HT-29 (cell line): ENCODE measurements at regions not wholly inside any gene's neighbourhood (a gene's known extent, or its start where the extent isn't known, plus 50 kb on each side); places are given as distances from the start of the nearest gene placed in this dataset.

Source experiments
- DNase-seq: peaks from one replicate; pipeline ENCODE4 v3.0.0-alpha.2; 2015; ENCODE audit warnings: low spot score

DNA sequence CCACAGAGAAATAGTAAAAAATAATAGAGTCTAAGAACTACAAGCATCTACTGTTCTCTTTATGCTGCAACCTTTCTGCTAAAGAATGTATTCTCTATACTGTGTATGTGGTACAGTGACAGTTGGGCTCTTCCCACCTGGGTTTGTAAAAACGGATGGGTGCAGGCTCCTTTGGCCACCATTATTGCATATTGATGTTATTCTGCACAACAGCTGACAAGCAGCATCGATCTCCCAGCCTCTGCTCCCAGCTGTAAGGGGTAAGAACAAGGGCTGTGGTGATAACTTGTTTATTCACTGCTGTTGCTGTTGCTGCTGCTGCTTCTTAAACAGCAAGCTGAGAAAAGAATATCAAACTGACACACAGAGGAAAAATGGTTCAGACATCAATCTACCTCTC is 56.1 kb downstream of the KCNRG start:
- DNase-seq, result no peak

DNA sequence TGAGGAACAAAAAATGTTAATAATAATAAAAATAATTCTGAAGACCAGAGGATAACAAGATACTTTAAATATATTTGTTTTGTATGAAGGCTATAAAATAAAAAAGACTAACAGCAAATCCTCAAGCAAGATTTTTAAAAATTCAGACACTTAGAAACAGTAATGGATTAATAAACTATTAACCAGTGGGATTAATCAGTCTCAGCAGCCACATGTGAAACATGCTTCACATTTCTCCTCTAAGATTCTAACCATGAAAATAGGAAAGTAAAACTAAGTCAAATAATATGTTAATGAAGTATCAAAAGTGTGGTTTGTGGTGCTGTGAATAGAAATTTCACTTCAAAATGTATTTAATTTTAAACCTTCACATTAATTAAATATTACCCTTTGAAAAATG is 57.4 kb downstream of the KCNRG start:
- DNase-seq, result no peak

DNA sequence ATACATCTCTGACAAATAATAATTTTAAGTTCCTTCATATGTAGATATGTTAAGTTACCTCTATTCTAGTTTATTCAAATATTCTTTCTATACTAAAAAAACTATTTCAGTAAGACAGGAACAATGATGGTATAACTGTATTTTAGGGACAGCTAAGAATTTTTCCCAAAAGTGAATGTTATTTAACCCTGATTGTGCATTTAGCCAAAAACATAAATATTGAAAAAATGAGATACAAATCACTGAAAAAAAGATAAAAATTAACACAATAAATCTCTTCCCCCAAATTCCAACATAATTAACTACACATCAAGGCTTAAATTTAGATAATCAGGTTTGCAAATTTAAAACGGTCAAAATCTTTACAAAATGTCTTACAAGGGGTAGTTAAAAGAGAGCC is 58.1 kb downstream of the KCNRG start:
- DNase-seq, result no peak

DNA sequence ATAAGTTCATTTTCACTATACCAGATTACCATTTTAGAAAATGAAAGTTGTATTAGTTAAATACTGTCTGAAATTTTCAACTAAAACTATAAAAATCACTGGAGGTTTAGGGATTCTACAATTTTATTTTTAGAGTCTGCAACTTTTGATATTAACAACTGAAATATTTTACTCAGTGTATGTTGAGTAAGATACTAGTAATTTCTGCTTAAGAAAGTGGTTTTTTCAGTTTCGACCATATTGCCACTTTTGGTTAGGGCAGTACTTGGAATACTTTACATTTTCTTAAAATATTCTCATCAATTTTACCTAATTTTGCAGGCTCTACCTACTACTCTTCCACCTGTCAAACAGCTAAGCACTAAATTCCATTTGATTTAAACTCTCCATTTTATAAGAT is 59.6 kb downstream of the KCNRG start:
- DNase-seq, result no peak

DNA sequence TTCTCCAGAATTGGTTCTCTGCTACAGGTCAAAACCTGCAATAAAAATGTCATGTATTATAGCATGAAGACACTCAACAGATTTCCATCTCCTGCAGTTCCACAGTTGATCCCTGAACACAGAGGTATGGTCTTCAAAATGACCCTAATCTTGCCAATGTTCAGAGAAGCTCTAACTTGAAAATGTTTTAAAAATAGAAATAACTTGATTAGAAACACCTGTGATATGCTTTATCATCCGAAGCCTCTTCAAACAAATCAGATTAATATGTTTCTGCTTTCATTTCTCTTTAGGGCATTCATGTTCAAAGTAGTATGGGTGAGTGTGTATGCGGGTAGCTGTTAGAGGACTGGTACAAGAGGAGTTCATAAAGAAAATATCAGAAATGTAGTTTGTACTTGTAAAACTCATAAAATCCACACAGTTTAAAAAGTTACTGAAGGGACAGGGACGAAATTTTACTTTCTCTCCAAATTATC is 60.4 kb downstream of the KCNRG start:
- peak; percentile 35 for DNase-seq

DNA sequence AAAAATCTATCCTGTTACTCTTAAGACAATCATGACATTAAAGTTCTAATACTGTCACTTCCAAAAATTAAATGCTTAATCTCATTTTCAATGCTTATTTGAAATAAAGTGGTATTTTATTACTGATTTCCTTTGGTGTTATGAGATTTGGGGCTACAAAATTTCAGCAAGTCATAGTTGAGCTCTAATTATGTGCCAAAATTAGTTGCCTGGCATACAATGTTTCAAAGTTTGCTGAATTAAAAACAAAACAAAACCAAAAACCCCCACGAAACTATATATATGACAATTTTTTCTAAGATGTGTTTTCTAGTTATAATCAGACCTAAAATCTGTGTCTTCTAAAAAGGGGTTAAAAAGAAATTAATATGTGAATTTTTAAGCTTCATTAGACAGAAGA is 62.2 kb downstream of the KCNRG start:
- DNase-seq, result no peak

DNA sequence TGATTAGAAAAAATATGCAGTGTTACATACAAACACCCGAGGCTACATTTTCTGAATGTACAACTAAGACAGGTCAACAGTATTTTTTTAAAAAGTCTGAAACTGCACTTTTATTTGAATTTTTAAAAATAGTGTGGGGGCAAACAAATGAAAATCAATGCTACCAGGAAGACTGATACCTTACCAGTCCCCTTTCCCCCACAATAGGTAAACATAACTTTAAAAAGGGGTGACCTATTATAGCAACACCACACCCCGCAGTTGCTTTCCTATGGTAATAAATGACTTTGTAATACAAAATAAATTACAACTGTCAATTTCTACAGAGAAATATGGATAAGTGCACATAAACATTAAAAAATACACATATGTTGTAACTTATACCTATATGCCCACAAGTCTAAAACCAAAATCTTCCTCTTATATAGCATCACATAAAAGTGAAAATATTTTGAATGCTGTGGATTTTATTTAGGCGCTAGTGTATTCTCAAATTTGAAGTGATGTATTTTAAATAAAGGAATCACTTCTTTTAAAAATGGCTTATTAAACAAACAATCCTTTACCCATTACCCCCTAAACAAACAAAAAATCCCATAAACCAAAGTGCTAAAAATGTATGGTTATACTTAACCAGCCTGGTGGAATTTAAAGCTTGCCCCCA is 63.1 kb downstream of the KCNRG start:
- no peak for DNase-seq

DNA sequence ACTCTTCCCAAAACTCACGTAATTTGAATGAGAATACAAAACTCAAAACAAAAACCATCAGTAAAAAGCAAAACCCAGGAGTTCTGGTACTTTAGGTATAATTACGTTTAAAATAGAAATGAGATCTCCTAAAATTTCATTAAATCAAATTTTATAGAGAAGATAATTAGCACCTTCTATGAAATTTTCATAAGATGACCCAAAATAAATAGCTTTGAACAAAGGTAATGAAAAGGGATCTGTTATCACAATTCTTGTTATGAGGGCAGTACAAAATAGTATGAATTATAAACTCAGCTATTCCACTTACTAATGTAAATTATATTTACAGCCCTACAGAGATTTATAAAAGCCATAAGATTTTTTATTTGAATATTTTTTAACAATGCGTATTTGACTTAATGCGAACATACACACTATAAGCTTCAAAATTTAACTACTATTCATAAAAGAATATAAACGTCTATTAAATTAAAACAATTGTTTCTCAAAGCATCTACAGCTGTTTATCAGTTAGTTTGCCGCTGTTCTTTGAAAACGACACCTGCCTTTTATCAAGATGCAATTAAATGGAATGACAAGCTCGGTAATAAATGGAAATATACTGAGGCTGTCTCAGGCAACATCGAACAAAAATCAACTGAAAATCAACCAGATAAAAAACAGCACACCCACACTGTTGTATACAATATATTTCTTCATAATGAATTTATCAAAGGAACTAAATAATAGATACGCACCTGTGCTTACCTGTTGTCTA is 63.8 kb downstream of the KCNRG start:
- DNase-seq, result peak; percentile 50

DNA sequence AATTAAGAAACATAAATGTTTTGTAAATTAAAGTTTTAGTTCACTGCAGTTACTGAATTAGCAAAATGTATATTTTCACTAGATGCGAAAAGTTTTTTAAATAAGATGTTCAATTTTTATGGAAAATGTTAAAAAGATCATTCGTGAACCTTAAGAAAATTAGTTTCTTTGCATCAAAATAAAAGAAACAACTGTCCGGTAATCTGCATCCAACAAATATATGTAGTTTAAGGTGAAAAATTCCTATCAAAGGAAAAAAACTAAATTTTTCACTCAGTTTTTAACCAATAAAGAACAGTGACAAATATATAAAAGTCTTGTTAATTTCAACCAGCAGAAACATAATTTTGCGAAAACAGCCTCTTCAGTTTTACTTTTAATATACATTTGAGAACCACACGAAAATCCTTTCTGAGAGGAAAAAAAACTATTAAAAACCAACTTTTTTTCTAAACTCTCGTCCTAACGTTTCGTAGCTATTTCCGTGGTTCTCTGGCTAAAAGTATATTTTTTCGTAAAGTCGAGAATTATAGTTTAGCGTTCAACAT is 64.5 kb downstream of the KCNRG start:
- no peak for DNase-seq

DNA sequence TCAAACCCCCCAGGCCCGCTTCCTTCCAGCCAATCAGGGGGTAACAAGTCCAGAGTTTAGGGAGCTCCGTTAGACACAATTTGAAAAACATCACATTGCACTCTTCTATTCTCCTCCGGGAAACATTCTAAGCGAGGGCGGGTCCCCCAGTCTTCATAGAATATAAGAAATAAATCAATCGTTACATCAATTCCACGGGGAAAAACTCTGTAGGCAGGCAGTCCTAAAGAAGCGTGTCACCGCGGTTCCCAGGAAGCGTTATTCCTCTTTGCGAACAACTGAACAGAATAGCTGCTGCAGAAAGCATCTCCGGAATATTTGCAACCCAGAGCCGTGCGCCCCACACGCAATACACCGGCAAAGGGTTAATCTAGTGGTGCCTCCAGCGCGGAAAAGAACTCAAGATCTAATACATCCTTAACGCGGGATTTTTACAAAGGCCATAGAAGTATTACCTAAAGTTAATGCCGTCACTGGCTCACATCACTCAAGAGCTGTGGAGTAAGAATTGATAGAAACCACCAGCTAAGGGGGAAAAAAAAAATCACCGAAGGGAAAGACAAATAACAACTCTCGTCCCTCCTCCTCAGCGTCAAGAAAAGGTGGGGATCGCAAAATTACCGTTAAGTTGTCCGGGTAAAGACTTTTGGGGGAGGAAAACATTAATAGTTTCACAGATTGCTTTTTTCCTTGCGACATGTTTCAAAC is 65.1 kb downstream of the KCNRG start:
- DNase-seq, result no peak

DNA sequence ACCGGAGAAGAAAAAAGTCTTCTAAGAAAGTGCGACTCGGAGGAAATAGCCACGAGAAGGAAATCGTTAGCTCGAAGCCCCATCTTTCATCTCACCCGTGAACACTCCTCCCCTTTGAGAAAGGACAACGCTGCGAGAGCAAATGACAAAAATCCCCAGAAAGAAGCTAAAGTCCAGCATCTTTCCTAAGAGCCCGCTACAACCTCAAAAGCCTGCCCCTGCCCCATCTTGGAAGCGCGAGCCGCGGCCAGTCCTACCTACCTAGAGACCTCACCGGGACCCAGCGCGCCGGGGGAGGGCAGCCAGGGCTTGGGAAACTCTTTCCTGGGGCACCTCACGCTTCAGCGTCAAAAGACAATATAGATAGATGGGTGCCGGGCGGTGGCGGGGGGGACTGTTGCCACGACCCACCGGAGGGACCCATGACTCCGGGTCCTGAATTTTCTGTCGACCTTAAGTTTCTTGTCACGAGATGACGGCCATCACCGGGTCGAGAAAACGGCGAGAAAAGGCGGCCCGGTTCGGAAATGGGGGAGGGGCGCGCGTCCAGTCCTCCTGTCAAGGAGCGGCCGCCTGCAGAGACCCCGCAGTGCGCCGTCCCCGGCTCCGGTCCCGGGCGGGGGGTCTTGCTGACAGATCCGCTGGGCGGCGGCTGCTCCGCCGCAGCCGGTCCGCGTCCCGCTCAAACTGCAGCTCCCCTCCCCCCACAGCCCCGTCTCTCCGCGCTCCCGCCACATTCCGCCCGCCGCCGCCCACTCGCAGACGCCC is 65.9 kb downstream of the KCNRG start:
- DNase-seq, result peak; percentile 66

DNA sequence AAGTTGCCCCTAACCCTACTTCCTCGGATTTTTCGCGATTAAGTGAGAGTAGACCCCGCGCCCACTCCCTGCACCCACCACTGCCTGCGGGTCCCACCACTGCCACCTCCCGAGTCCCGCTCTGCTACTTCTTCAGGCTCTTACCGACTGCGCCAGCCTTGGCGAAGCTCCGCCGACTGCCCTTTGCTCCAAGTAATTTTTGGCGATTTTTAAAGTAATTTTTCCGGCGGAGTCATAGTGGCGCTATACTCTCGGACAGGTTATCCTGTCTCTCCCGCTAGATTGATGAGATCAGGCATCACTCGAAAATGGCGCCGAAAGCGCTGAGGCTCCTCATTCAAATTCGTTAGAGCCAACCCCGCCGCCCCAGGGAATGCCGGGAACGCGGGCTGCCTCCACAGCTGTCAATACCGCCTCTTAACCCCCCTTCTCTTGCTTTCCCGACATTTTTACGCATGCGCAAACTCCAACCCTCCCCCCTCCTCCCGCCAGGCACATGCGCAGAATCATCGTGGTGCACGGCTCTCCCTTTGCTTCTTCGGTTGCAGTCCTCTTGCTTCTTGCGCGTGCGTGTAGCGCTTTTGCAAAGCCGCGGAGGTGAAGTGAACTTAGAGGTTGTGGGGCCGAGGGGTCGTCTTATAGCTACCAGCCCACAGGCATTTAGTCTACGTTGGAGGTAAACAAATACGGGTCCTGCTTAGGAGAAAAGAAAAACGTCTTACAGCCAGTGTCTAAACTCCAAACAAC is 66.6 kb downstream of the KCNRG start:
- DNase-seq, result peak; percentile 99

DNA sequence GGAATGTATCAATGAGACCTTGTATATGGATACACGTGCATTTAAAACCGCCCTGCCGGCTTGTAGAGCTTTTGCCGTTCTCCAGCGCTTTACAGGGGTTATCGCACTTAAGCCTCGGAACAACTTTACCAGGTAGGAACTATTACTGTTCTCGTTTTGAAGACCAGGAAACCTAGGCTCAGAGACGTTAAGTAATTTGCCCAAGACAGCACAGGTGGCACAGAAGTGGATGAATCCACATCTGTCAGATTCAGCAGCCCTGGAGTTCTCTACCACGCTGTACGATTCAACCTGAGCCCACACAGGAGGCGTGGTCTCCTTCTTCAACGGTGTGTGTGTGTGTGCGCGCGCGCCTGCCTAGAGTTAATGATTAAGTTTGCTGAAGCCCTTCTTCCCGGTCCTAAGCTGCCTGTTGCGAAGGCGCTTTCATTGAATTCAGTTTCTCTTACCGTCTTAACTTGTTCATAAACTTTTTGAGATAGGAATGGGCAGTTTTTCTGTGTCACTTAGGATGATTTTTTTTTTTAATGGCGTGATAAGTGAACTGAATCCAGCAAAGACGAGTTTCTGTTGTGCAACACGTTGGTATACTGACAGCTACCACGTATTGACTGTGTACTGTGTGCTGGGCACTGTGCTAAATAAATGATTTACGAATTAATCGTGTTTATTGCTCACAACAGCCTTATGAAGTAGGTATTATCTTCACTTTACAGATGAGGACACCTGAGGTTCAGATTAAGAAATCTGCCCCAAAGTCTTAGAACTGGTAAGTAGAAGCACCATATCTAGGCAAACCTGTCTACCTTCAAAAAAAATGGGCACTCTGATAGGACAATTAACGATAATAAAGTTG is 67.4 kb downstream of the KCNRG start:
- DNase-seq, result peak; percentile 97

DNA sequence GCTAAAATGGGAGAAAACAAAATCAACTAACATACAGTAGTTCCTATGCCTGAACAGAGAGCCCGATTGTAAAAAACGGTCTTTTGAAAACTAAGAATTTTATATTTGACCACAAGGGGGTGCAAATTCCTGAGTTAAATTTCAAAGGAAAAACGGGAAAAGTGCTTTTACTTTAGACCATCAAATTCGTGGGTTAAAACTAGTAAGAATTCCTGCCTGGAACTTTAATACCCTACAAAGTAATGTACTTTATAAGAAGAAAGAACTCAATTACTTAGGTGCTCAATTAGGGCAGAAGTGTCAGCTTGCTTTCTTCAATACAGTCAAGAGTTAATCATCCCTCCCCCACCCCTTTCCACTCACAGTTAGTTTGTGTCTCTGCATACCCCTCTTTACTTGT is 69.8 kb downstream of the KCNRG start:
- peak; percentile 65 for DNase-seq

DNA sequence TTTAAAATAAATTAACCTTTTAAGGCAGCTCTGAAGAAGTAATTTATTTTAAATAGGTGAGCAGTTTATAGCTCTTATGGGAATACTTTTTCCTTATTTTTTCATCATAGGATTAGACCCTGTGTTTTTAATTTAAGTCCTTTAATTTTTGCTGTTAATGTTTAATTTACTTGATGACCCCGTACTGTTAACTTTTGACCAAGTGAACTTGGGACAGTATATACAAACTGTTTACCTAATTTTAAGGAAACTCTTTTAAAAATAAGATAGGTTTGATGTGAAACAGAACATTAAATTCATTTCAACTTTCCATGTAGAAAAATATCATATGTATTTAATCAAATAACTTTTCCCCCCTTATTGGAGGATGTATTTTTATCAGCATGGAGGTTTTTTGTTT is 74.4 kb downstream of the KCNRG start:
- DNase-seq, result no peak

DNA sequence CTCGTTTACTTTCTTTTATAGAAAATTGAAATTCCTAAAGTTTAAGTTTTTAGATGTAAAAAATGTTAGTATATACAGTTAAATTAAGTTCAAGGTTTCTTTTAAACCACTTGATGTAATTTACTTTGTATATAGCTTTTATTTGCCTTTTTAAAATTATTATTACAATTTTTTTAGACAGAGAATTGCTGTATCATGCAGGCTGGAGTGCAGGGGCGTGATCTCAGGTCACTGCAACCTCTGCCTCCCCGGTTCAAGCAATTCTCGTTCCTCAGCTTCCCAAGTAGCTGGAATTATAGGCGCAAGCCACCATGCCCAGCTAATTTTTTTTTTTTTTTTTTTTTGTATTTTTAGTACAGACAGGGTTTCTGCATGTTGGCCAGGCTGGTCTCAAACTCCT is 75.0 kb downstream of the KCNRG start:
- DNase-seq, result no peak

DNA sequence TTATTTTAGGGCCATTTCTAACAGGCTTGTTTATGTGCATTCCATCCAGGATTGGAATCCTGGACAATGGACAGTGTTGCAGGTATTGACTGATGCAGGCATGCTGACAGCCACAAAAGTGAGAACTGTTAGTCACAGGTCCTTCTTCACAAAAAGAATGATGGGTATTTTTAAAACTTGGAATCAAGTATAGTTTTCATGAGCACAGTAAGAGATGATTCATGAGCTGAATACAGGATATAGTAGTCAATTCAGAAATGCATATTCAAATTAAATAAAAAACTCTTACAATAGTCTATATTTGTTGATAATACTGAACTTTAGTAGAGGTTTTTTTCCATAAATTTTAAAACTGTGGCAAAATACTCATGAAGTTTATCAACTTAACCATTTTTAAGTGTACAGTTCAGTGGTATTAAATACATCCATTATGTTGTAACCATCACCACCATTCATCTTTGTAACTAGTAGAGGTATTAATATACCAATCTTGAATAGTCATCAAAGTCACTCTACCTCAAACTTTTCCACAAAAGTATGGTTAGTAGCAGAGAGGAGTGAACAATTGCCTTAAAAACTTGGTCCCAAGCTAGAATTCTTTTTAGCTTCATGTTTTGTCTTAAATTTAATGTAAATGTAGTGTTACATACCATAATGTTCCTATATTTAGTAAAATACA is 79.5 kb downstream of the KCNRG start:
- DNase-seq, result no peak

DNA sequence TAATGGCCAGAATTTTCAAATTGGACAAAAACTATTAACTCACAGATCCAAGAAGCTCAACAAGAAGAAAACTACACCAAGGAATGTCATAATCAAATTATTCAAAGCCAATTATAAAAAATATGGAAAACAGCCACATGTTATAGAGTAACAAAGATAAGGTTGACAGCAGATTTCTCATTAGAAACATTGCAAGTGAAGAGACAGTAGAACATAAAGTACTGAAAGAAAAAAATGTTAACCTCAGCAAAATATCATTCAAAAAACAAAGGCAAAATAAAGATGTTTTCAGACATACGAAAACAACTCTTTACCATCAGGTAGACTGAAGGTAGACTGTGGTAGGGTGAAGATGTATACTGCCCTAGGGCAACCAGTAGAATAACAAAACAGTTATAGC is 83.4 kb downstream of the KCNRG start:
- no peak for DNase-seq

DNA sequence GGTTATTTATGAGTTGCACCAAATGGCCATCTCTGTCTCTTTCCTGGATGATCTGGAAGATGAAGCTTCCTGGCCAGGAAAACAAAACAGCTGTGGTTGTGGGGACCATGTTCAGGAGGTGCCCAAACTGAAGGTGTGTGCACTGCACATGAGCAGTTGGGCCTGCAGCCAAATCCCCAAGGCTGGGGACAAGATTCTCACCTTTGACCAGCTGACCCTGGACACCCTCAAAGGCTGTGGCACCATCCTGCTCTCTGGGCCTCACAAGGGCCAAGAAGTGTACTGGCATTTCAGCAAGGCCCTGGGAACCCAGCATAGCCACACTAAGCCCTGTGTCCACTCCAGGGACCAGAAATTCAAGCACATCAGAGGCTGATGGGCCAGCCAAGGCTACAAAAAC is 84.2 kb downstream of the KCNRG start:
- no peak for DNase-seq
